Eye (tissue), 1 donor: ENCODE measurements at regions not wholly inside any gene's neighbourhood (a gene's known extent, or its start where the extent isn't known, plus 50 kb on each side); places are given as distances from the start of the nearest gene placed in this dataset.
"Not testable (repeated sequence)": the region's sequence is repeated elsewhere in the genome, so short reads cannot be mapped to it uniquely, and the experiment has no call there.

Experiments
- DNase-seq: peaks from one replicate; pipeline ENCODE4 v3.0.0-alpha.2; 2015

DNA sequence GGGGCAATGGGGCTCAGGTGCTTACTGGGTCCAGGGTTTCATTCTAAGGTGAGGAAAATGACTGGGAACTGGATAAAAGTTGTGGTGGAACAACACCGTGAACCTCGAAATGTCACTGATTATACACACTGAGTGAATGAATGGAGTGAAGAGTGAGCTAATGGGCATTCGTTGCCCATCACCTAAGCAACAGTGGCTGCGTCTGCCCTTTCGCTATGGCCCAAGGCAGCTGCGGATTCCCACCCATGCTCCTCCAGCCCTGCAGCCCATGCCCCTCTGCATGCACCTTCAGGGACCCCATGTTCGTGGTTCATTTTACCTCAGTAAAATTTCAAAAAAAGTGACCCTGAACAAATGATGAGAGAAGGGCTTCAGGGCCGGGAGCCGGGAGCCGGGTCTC is 196.3 kb downstream of the CTTN start:
- no peak for DNase-seq

DNA sequence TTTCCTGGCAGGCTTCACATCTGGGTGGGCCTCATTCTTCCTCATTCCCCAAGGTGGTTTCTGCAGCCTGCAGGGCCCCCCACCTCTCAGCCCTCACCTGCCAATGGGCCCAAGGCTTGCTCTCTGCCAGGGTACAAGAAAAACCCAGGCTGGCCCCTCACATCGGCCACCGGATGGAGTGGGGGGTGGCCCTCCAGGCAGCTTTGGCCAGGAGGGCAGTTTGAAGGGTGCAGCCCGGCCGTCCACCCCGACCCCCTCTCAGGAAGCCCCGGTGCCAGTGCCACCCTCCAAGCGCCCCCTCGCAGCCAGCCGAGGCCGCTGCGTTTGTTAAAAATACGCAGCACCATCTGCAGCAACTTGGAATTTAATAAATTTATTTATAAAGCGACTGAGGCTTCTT is 196.7 kb downstream of the CTTN start:
- DNase-seq = no peak

DNA sequence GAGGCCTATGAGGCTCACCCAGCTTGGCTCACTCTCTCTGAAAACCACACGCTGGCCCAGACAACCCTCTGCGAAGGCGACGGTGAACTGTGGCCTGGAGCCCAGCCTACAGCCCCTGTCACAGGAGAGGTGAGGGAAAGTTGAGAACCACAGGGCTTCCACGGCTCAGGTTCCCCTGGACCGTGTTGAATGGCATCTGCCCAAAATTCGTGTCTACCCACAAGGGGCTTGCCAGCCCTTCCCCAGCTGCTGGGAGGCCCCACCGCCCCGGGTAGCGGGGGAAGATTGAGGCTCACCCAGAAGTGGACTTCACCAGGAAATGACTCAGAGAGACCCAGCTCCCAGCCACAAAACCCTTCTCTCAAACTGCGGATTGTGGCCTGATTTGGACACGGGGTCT is 197.1 kb downstream of the CTTN start:
- no peak for DNase-seq

DNA sequence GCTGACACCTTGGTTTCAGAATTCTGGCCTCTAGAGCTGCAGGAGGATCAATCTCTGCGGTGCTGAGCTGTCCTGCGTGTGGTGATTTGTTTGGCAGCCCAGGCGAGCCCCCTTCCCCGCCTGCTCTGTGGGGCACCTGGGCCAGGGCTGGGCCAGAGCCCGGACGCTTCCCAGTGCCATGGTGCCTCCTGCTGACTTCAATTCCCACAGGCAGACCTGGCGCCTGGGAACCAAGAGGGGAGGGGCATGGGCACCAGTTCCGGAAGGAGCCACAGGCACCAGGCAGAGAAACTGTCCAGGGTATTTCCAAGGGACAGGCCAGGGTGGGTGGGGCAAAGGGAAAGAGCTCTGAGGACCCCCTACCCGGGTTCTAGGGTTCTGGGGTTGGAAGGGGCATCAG is 197.8 kb downstream of the CTTN start:
- no peak for DNase-seq

DNA sequence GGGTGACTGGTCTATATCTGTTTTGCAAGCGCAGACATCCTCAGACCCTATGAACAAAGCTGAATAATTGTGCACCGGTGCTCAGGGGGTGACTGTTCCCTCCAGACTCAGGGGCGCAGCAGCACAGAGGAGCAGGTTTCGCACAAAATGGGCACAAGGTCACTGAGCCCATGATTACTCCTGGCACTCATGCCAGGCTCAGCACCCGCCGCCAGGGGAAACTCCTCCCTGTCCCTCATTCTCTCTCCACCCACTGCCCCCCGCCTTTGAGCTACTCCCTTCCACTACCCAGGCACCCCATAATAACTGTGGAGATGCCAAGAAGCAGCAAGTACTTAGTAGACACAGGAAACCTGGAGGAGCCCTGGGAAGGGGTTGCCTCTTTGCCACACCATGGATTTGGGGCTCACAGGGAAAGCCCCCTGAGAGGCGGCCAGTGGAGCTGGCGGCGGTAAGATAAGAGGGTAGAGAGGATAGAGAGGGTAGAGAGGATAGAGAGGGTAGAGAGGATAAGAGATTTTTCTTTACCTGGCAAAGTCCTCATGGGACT is 198.8 kb downstream of the CTTN start:
- no peak for DNase-seq

DNA sequence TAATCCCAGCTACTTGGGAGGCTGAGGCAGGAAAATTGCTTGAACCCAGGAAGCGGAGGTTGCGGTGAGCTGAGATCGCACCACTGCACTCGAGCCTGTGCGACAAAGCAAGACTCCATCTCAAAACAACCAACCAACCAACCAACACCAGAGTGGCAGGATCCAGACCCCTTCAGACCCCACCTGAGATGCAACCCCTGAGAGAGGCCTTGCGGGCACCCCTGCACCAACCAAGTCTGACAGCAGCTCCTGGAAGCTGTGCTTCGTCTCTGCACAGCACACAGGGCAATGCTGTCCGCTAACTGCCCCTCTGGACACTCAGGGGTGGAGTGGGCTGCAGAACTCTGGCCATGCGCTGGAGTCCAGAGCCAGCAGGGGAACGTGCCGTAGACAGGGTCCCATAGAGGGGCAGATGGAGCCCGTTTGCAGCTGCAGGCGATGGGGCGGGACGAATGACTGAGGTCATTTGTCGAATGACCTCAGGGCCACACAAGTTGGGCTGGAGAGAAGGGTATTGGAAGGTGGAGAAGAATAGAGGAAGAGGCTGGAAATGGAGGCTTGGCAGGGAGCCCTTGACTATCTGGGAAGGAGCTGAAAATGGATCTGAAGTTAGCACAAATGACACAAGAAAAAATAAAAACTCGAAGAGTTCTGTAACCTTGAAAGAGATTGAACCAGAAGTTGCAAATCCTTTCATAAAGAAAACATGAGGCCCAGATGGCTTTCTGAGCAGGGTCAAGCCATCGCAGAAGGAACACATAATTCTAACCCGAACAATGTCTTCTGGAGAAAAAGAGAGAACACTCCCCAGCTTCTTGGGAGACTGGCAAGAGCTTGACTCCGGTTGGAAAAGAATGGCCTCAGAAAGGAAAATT is 199.7 kb downstream of the CTTN start:
- no peak for DNase-seq

DNA sequence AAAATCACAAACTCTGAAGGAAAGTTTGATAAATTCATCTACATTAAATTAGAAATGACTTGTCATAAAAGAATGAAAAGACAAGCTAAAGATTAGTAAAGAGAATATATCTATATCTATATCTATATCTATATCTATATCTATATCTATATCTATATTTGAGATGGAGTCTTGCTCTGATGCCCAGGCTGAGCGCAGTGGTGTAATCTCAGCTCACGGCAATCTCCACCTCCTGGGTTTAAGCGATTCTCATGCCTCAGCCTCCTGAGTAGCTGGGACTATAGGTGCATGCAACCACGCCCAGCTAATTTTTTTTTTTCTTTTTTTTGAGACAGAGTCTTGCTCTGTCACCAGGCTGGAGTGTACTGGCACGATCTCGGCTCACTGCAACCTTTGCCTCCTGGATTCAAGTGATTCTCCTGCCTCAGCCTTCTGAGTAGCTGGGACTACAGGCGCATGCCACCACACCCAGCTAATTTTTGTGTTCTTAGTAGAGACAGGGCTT is 202.6 kb downstream of the CTTN start:
- DNase-seq = not testable (repeated sequence)

DNA sequence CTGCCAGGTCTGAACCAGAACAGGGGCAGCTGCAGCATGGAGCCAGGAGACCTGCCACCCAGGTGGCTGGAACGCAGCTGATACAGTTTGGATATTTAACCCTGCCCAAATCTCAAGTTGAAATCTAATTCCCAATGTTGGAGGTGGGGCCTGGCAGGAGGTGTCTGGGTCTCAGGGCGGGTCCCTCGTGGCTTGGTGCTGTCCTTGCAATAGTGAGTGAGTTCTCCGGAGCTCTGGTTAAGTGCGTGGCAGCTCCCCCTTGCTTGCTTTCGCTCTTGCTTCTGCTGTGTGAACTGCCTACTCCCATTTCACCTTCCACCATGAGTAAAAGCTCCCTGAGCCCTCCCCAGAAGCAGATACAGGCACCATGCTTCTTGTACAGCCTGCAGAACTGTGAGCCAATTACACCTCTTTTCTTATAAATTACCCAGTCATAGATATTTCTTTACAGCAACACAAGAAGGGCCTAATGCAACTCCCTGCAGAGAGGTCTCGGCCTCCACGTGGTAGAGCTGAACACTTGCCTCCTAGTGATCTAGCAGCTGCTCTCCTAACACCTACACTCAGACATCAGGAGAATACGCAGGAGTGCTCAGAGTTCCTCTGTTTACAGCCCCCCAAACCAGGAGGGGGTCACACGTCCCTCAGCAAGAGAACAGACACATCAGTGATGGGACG is 203.7 kb downstream of the CTTN start:
- no peak for DNase-seq

DNA sequence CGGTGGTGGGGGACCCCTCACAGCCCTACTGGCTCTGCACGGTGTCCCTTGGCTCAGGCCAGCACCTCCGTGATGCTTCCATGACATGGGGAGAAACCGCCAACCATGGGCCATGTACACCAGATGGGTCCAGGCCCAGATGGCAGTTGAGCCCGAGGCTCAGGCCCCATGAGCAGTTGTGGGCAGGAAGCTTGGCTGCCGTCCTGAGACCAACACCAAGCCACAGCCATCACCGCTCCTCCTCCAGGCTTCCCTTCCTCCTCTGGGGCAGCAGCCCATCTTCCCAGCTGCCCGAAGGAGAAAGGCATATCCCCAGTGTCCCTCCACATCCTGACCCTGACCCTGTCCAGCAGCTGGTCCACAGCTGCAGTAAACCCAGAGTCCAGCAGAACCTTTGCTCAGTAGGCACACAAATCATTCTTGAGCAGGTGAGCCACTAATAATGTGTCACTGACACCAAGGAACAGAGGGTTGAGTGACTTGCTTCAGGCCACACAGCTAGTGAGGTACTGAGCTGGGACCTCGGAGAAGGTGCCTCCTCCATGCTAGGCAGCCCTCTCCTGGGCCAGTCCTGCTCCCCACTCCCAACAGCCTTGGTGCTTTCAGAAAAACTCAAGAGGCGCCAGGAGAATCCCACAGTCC is 204.9 kb downstream of the CTTN start:
- no peak for DNase-seq

DNA sequence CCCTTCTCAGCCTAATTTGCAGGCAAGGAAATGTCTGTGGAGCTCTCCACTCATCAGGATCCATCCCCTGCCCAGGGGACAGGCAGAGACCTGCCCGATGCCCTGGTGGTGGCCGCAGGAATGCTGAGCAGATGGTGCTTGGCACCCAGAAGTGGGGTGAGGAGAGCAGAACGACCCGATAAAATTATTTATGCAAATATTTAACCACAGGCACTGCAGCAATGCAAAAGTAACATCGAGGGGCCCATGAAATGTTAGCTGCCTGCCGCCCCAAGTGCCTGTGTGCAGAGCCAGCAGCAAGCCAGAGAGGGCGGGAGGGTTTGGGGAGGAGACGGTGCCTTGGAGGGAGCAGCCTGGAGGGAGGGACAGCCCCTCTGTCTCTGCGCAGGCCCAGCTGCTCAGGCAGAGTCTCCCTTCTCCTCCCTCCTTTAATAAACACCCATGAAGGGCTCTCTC is 205.5 kb downstream of the CTTN start:
- no peak for DNase-seq

DNA sequence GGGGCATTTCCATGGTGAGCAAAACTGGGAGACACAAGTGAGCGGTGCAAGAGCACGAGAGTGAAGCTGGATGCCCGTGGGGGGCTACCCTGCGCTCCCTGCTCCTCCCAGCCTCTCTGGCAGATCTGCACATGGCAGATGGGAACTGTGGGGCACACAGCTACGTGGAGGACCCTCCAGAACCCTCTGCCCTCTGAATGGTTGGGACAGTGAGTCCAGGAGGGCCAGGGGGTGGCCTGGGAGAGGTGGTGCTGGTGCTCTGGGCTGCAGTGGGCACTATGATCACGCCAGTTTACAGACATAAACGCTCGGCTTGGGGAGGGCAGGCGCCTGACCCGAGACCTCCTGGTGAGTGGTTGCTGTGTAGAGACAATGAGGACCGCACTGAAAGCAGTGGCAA is 205.9 kb downstream of the CTTN start:
- DNase-seq = no peak

DNA sequence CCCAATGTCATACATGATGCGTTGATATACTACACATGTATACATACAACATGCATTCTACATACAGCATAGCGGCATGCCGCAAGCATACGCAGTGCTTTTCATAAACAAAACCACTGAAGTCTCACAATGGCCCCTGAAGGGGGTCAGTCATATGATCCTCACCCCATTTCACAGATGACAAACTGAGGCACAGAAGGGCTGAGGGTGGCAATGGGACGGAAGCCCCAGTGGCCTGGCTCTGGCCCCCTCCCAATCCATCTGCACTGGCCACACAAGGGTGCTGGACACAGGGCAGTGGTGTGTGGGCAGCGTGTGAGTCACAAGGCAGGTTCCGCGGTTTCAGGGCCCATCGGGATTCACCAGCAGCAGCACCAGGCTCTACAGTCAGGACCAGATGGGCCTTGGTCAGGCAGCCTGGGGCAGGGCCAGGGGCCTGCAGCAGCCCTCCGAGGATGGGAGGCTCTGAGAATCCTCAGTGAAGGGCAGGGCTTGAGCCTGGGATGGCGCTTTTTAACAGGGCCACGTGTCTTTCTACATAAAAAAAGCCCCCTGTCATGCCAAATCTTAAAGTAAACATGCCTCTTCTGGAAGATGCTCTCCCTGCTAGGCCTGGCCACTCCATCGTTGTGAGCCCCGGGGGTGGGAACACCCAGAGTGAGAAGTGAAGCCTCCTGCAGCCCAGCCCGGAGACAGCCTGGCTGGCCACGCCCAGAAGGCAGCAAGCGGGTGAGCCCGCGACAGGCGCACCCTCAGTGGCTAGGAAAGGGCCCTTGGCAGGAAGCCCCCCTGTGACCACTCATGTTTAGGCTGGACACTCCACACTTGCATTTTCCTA is 206.5 kb downstream of the CTTN start:
- DNase-seq = no peak

DNA sequence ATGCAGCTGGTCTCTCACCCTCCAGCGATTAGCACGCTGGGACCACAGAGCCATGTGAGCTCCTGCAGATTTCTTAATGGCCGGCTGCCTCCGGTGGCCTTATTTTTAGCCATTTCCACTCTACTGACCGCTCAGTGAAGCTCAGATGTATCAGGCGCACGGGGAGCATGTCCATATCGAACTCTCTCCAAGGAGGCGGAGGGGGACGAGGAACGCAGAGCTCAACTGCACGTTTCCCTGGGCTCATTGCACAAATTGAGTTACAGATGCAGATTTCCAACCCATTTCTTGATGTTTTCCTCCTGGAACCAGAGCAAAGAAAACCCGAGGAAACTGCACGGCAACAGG is 207.1 kb downstream of the CTTN start:
- DNase-seq = peak; percentile 74

DNA sequence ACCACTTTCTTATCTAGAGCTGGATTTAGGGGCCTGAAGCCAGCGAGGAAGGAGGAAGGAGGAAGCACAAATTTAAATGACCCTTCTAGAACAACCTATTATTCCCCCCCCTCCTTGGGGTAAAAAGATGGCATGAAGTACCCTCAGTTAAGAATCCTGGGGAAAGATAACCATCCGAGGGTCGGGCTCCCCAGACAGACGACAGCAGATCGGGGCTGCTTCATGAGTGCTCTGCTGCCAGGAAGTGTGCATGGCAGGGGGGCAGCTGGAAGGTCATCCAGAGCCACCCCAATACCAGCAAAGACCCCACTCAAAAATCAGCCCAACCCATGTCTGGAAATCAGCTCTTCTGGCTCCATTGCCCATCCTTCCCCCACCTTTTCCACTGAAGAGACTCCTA is 207.5 kb downstream of the CTTN start:
- no peak for DNase-seq

DNA sequence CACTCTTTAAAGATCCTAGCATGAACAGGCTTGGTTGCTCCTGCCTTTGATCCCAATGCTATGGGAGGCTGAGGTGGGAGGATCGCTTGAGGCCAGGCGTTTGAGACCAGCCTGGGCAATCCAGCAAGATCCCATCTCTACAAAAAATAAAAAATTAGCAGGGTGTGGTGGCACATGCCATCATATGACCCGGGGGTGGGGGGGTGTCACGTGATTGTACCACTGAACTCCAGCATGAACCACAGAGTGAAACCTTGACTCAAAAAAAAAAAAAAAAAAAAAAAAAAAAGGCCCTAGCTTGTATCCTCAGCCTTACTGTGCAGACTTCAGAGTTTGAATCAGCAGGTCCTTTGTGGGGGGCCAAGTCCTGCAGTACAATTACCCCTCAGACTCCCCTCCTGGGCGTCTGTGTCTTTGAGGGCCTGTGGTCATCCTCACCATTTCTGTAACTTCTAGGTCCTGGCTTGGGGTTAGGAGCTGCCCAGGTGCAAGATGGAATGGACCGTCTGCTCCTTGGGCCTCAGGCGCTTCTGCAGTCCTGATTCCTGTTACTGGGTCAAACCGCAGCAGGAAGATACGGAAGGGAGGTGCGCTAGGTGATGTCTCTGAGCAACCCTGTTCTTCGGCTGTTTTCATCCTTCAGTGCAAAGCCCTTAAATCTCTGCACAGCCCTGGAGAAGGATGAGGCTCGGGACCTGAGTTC is 208.1 kb downstream of the CTTN start:
- no peak for DNase-seq

DNA sequence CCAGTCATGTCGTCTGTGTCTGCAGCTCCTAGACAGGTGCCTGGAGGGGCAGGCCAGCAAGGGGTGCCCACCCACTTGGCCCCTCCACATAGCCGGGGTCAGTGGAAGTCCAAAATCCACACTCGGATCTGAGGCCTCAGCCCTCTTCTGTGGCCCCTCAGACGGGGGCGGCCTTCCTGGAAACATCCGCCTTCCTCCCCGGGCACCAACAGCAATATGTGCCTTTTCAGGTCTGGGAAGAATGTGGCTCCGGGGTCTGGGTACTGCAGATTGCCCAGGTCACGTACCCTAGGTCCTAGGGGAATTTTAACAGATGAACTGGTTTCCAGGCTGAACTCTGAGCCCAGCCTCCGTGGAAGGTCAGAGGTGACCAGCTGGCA is 208.6 kb downstream of the CTTN start:
- no peak for DNase-seq

DNA sequence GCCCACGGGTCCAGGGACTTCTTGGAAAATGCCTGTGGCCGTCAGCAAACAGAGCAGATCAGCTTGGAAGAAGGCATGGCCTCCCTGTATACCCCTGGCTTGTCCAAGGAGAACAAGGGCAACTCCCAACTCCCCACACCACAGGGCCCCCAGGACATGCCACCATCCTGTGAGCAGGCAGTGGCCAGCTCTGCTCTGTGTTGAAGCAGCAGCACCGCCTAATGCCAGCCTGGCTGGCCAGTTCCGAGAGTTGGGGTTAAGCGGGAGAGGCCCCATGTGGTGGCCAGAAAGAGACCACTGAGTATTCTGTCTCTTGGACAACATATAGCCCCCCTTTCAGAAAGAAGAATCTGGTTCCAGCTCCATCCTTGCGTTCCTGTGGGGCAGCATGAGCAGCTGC is 209.2 kb downstream of the CTTN start:
- no peak for DNase-seq

DNA sequence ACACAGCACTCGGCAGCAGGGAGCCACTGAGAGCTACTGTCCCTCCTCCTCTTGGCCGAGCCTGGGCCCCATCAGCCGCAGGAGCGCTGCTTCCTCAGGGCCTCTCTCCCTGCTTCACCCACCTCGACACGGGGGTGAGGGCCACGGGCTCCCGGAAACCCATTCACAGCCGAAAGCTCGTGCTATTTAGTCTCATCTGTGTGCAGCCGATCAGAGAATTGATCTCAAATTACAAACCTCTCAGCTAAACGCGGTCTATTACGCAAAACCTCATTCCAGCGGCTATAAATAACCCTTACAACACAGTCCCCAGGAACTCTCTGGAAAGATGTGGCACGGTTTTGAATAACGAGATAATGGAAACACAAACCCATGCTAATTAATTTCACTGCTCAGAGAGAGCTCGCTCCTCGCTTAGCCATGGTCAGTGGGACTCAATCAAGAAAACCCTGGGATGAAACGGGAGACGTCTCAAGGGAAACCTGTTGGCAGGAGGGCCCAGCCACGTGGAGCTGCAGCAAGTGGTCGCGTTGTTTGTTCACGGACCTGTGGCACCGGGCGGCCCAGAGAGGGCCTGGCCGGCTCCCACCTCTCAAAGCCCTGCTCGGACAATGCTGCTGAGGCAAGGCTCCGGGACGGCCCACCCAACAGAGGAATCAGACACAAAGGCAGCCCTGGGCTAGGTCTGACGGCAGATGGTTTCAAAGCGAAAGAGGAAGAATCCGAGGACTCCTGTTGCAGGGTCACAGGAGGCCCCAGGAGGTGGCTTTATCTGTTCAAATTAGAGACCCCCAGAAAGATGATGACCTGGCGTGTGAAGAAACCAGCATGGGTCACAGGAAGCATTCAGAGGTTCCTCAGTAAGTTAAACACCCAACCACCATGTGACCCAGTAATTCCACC is 210.5 kb downstream of the CTTN start:
- peak; percentile 76 for DNase-seq

DNA sequence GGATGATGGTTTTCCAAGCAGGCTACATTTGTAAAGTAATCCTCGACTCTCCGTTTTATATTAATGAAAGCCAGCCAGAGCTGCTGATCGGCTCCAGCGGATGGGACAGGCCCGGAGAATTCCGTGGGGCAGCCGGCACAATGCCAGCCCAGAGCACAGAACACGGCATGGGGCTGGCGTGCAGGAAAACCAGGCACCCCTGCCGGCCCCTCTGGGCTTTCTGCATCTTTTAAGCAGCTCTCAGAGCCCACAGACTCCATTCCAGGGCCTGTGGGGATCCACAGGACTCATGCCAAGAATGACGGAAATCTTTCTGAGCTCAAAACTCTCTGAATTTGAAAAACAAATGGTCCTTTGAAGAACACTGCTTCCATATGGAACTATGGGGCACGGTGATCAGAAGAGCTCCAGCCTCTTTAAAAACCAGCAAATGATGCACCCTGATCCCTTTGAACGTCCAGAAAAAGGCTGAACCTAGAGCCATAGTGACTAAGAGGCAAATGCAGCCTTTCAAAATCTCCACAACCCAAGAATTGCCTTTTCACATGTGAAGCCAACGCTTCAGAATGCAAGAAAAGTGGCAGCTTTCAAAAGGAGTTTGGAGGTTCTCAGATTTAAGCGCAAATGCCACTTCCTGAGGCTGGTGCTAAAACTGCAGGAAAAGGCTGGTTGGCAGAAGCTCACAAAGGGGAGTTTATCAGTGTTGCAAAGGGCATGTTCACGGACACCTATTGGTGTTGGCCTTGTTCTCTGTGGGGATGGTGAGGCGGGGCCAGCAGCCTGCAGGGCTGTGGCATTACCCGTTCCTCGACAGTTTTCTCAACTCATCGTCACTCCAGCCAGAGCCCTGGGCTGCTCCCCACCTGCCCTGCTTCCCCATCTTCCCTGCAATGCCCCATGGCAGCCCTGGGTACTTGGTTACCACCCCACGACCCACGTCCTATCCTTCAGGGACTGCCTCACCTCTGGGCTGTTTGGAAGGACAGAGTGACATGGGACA is 212.5 kb downstream of the CTTN start:
- DNase-seq = peak; percentile 85

DNA sequence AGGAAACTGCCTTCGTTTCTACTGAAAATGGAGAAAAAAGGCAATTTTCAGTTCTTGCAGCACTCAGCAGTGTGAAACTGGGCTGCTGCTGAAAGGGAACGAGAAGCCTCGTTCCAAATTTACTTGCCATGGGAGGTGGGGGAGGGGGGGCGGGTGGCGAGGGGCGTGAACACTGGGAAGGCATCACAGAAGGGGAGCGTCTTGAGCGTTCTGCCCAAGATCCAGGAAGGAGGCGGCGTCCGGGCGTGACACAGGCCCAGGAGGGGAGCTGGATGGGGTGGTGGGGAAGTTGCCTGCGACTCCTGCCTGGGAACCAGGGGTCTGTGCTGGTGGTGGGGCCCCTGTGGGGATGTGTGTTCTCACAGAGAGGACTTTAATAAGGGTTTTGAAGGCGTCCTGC is 213.5 kb downstream of the CTTN start:
- no peak for DNase-seq
